GM19452 (cell line): ENCODE measurements at regions not wholly inside any gene's neighbourhood (a gene's known extent, or its start where the extent isn't known, plus 50 kb on each side); places are given as distances from the start of the nearest gene placed in this dataset.
"Not testable (repeated sequence)": the region's sequence is repeated elsewhere in the genome, so short reads cannot be mapped to it uniquely, and the experiment has no call there.

Experiments
- ATAC-seq: cut with Tn5 transposase; IDR thresholded peaks from one replicate; pipeline ENCODE4 v1.9.1; 2021; ENCODE audit not compliant: unreplicated experiment

GRCh38 chr10:63833411-63834060, 312.3 kb downstream of the REEP3 start:
- ATAC-seq = no peak

- no peak for ATAC-seq
These were observed 315.7 kb downstream of the REEP3 start for GRCh38 chr10:63836666-63837442.

GRCh38 chr10:63841761-63842160, 320.6 kb downstream of the REEP3 start:
- no peak for ATAC-seq

GRCh38 chr10:63843107-63843506, 321.9 kb downstream of the REEP3 start:
- no peak for ATAC-seq

- not testable (repeated sequence) for ATAC-seq
These were observed 327.7 kb downstream of the REEP3 start for GRCh38 chr10:63848871-63849270.

- ATAC-seq = no peak
These were observed 341.7 kb downstream of the REEP3 start for GRCh38 chr10:63862860-63863259.

GRCh38 chr10:63865210-63865609, 344.0 kb downstream of the REEP3 start:
- ATAC-seq = no peak

GRCh38 chr10:63866075-63866746, 345.0 kb downstream of the REEP3 start:
- ATAC-seq = peak; percentile 92

GRCh38 chr10:63866747-63867140, 345.5 kb downstream of the REEP3 start:
- ATAC-seq = peak; percentile 70

GRCh38 chr10:63878428-63878827, 357.2 kb downstream of the REEP3 start:
- no peak for ATAC-seq

GRCh38 chr10:63883861-63884260, 362.7 kb downstream of the REEP3 start:
- ATAC-seq = no peak

- no peak for ATAC-seq
These were observed 363.2 kb downstream of the REEP3 start for GRCh38 chr10:63884426-63884825.

- ATAC-seq = no peak
These were observed 364.0 kb downstream of the REEP3 start for GRCh38 chr10:63885156-63885555.

GRCh38 chr10:63886281-63887022, 365.3 kb downstream of the REEP3 start:
- ATAC-seq = no peak

- no peak for ATAC-seq
These were observed 365.9 kb downstream of the REEP3 start for GRCh38 chr10:63887023-63887589.

- no peak for ATAC-seq
These were observed 366.6 kb downstream of the REEP3 start for GRCh38 chr10:63887600-63888370.

- ATAC-seq = no peak
These were observed 368.6 kb downstream of the REEP3 start for GRCh38 chr10:63889803-63890202.

GRCh38 chr10:63896992-63897391, 375.8 kb downstream of the REEP3 start:
- ATAC-seq = no peak

GRCh38 chr10:63899673-63900300, 378.6 kb downstream of the REEP3 start:
- no peak for ATAC-seq

- no peak for ATAC-seq
These were observed 380.0 kb downstream of the REEP3 start for GRCh38 chr10:63901228-63901627.
